Neuronal stem cell (in vitro differentiated cells): ENCODE measurements at regions not wholly inside any gene's neighbourhood (a gene's known extent, or its start where the extent isn't known, plus 50 kb on each side); places are given as distances from the start of the nearest gene placed in this dataset.

ENCODE experiments used
- DNase-seq: peaks from one replicate; pipeline ENCODE4 v3.0.0-alpha.2; 2013; ENCODE audit warnings: low spot score
- H2AFZ ChIP-seq: one replicate; pipeline ENCODE4 v1.6.1; 2013; ENCODE audit warnings: mild to moderate bottlenecking, low read length, inconsistent platforms
- H2AK5ac ChIP-seq: 2 replicates; pipeline ENCODE4 v1.6.1; 2013; ENCODE audit warnings: low read depth, mild to moderate bottlenecking, inconsistent platforms, low read length, moderate library complexity, mixed read lengths
- H2BK120ac ChIP-seq: 2 replicates; pipeline ENCODE4 v1.6.1; 2013; ENCODE audit warnings: low read depth, mild to moderate bottlenecking, inconsistent platforms, low read length, moderate library complexity, mixed read lengths
- H2BK12ac ChIP-seq: one replicate; pipeline ENCODE4 v1.6.1; 2013; ENCODE audit warnings: low read length, inconsistent platforms
- H2BK15ac ChIP-seq: 2 replicates; pipeline ENCODE4 v1.6.1; 2013; ENCODE audit warnings: mild to moderate bottlenecking, low read length, inconsistent platforms, mixed read lengths
- H2BK5ac ChIP-seq: one replicate; pipeline ENCODE4 v1.6.1; 2013; ENCODE audit warnings: inconsistent platforms, mild to moderate bottlenecking, low read length, moderate library complexity
- H3K14ac ChIP-seq: one replicate; pipeline ENCODE4 v1.6.1; 2013; ENCODE audit warnings: low read length, inconsistent platforms
- H3K18ac ChIP-seq: 2 replicates; pipeline ENCODE4 v1.6.1; 2013; ENCODE audit warnings: low read length, inconsistent platforms
- H3K23ac ChIP-seq: 2 replicates; pipeline ENCODE4 v1.6.1; 2013; ENCODE audit warnings: low read depth, mild to moderate bottlenecking, mixed read lengths, low read length, inconsistent platforms; ENCODE audit not compliant: poor library complexity
- H3K27ac ChIP-seq: replicated peaks from 3 replicates; pipeline ENCODE4 v1.5.1; 2013; ENCODE audit warnings: low read length, inconsistent platforms
- H3K27me3 ChIP-seq, 3 experiments: 2 replicates each; pipeline ENCODE4 v1.6.1; 2013; ENCODE audit warnings: low read length in 3 of 3, mild to moderate bottlenecking in 2 of 3, inconsistent platforms in 1 of 3, low read depth in 1 of 3, mixed read lengths in 1 of 3, moderate library complexity in 1 of 3; ENCODE audit not compliant: control insufficient read depth in 3 of 3, insufficient read depth in 3 of 3
- H3K36me3 ChIP-seq, 2 donors: replicated peaks in 1 of 2; 2 replicates each; pipeline ENCODE4 v1.6.1; 2013; ENCODE audit warnings: low read length in 2 of 2; ENCODE audit not compliant: control insufficient read depth in 2 of 2, insufficient read depth in 2 of 2
- H3K4ac ChIP-seq: 2 replicates; pipeline ENCODE4 v1.6.1; 2013; ENCODE audit warnings: inconsistent platforms, mild to moderate bottlenecking, low read length, moderate library complexity
- H3K4me1 ChIP-seq, 2 donors: 1 replicate in 1 of 2; 2 replicates in 1 of 2; pipeline ENCODE4 v1.6.1; 2013; ENCODE audit warnings: low read length in 2 of 2, low read depth in 1 of 2; ENCODE audit not compliant: control insufficient read depth in 2 of 2, insufficient read depth in 1 of 2
- H3K4me2 ChIP-seq: one replicate; pipeline ENCODE4 v1.6.1; 2013; ENCODE audit warnings: mild to moderate bottlenecking, low read length, inconsistent platforms; ENCODE audit not compliant: insufficient read depth, poor library complexity, severe bottlenecking
- H3K4me3 ChIP-seq, 2 donors: 2 replicates each; pipeline ENCODE4 v1.5.1; 2013; ENCODE audit warnings: low read length in 2 of 2, mild to moderate bottlenecking in 2 of 2, inconsistent platforms in 1 of 2, moderate library complexity in 1 of 2
- H3K79me1 ChIP-seq: one replicate; pipeline ENCODE4 v1.6.1; 2013; ENCODE audit warnings: low read depth, mild to moderate bottlenecking, inconsistent platforms, low read length, moderate library complexity
- H3K9ac ChIP-seq: one replicate; pipeline ENCODE4 v1.6.1; 2013; ENCODE audit warnings: mild to moderate bottlenecking, low read depth, low read length, inconsistent platforms; ENCODE audit not compliant: poor library complexity
- H3K9me3 ChIP-seq, 2 donors: replicated peaks in 1 of 2; 2 replicates each; pipeline versions ENCODE3 to v1.6.1; 2013; ENCODE audit warnings: low read length in 2 of 2, mild to moderate bottlenecking in 2 of 2, inconsistent platforms in 1 of 2, low read depth in 1 of 2, mixed read lengths in 1 of 2, moderate library complexity in 1 of 2; ENCODE audit not compliant: control insufficient read depth in 2 of 2, insufficient read depth in 1 of 2
- H4K8ac ChIP-seq: one replicate; pipeline ENCODE4 v1.6.1; 2013; ENCODE audit warnings: low read depth, mild to moderate bottlenecking, inconsistent platforms, low read length, moderate library complexity
- H4K91ac ChIP-seq: one replicate; pipeline ENCODE4 v1.6.1; 2013; ENCODE audit warnings: low read length, low read depth, mild to moderate bottlenecking, inconsistent platforms; ENCODE audit not compliant: poor library complexity
- WGBS, 2 donors: extraction: QIAGEN DNeasy Blood & Tissue Kit; methylation state at CpG; one replicate each; pipeline ENCODE4 v1.1.7; 2013; ENCODE audit warnings: missing lambda C conversion rate in 2 of 2, mixed read lengths in 1 of 2; ENCODE audit not compliant: insufficient read length in 2 of 2, insufficient replicate concordance in 1 of 2; ENCODE audit errors: extremely low coverage in 2 of 2; 5-methylcytosine and 5-hydroxymethylcytosine counted together

- H3K27me3 ChIP-seq: no peaks in the 10 kb centered on the region
- no CpG with 5 or more reads among the region's 4 CpGs for WGBS, 2 donors
- no peak overlapping the region for H4K91ac ChIP-seq
Measured at GRCh38 chr5:51664491-51665250, 281.4 kb downstream of the ISL1 start.

GRCh38 chr5:51665251-51665593 is 282.0 kb downstream of the ISL1 start:
- H3K36me3 ChIP-seq: no peaks in the 10 kb centered on the region
- H3K18ac ChIP-seq: no peak overlapping the region
- no peak overlapping the region for H3K4ac ChIP-seq
- no peak overlapping the region for H3K23ac ChIP-seq
- H2BK5ac ChIP-seq: no peak overlapping the region
- no peaks in the 10 kb centered on the region for H3K9me3 ChIP-seq
- WGBS, 2 donors: no CpG with 5 or more reads among the region's 1 CpG
- no peak overlapping the region for H3K9ac ChIP-seq
- H4K91ac ChIP-seq: no peak overlapping the region
- no peak overlapping the region for H4K8ac ChIP-seq
- no peak overlapping the region for H3K27ac ChIP-seq
- H3K79me1 ChIP-seq: no peaks in the 10 kb centered on the region
- H2AFZ ChIP-seq: no peak overlapping the region
- H3K4me3 ChIP-seq: no peak overlapping the region
- no peak overlapping the region for H2BK15ac ChIP-seq
- no peaks in the 10 kb centered on the region for H3K4me1 ChIP-seq
- H3K4me2 ChIP-seq: no peak overlapping the region
- no peak for DNase-seq
- H3K14ac ChIP-seq: no peak overlapping the region
- H2AK5ac ChIP-seq: no peak overlapping the region
- H2BK12ac ChIP-seq: no peak overlapping the region
- H2BK120ac ChIP-seq: no peak overlapping the region
- H3K27me3 ChIP-seq: no peaks in the 10 kb centered on the region

More at GRCh38 chr5:51664491-51665250, 281.4 kb downstream of the ISL1 start:
- Histone ChIP-seq H3K36me3 (no peaks in the 10 kb centered on the region), H3K4me1 (no peaks in the 10 kb centered on the region), H3K14ac (no peak overlapping the region), H3K4me2 (no peak overlapping the region), H4K8ac (no peak overlapping the region), H2BK120ac (no peak overlapping the region), H2AFZ (no peak overlapping the region), H3K9ac (no peak overlapping the region), H3K18ac (no peak overlapping the region), H3K4ac (no peak overlapping the region), H2AK5ac (no peak overlapping the region), H2BK5ac (no peak overlapping the region), H3K23ac (no peak overlapping the region), H2BK15ac (no peak overlapping the region), H3K79me1 (no peaks in the 10 kb centered on the region), H3K4me3 (no peak overlapping the region), H2BK12ac (no peak overlapping the region), H3K27ac (no peak overlapping the region), H3K9me3 (no peaks in the 10 kb centered on the region)
- DNase-seq: no peak

GRCh38 chr5:51669095-51669494 is 285.8 kb downstream of the ISL1 start:
- Histone ChIP-seq H3K27ac (no peak overlapping the region), H3K4ac (no peak overlapping the region), H2BK120ac (no peak overlapping the region), H2BK15ac (no peak overlapping the region), H3K18ac (no peak overlapping the region), H2AK5ac (no peak overlapping the region), H4K91ac (no peak overlapping the region), H3K4me3 (no peak overlapping the region), H3K14ac (no peak overlapping the region), H2BK5ac (no peak overlapping the region), H3K23ac (no peak overlapping the region), H3K36me3 (no peaks in the 10 kb centered on the region), H3K9ac (no peak overlapping the region), H3K4me2 (no peak overlapping the region), H3K9me3 (no peaks in the 10 kb centered on the region), H3K4me1 (no peaks in the 10 kb centered on the region), H2AFZ (no peak overlapping the region), H2BK12ac (no peak overlapping the region), H3K79me1 (no peaks in the 10 kb centered on the region), H3K27me3 (no peaks in the 10 kb centered on the region), H4K8ac (no peak overlapping the region)
- no peak for DNase-seq
- 100% methylated on average over 2 of the region's 4 CpGs; no CpG with 5 or more reads in 1 of the 2 donors for WGBS, 2 donors

- Histone ChIP-seq H2BK15ac (no peak overlapping the region), H3K14ac (no peak overlapping the region), H3K23ac (no peak overlapping the region), H2AFZ (no peak overlapping the region), H4K91ac (no peak overlapping the region), H3K4ac (no peak overlapping the region), H3K4me1 (no peaks in the 10 kb centered on the region), H3K27me3 (no peaks in the 10 kb centered on the region), H3K4me3 (no peak overlapping the region), H3K18ac (no peak overlapping the region), H2BK120ac (no peak overlapping the region), H3K79me1 (no peaks in the 10 kb centered on the region), H3K27ac (no peak overlapping the region), H2BK12ac (no peak overlapping the region), H2BK5ac (no peak overlapping the region), H3K9me3 (no peaks in the 10 kb centered on the region), H3K9ac (no peak overlapping the region), H4K8ac (no peak overlapping the region), H2AK5ac (no peak overlapping the region), H3K4me2 (no peak overlapping the region), H3K36me3 (no peaks in the 10 kb centered on the region)
- no CpG with 5 or more reads among the region's 3 CpGs for WGBS, 2 donors
- no peak for DNase-seq
Measured at GRCh38 chr5:51678330-51678729, 295.1 kb downstream of the ISL1 start.
